Pons (tissue), 1 donor: ENCODE measurements at regions not wholly inside any gene's neighbourhood (a gene's known extent, or its start where the extent isn't known, plus 50 kb on each side); places are given as distances from the start of the nearest gene placed in this dataset.
"Not testable (repeated sequence)": the region's sequence is repeated elsewhere in the genome, so short reads cannot be mapped to it uniquely, and the experiment has no call there.

Experiments used
- DNase-seq: peaks from one replicate; pipeline ENCODE4 v3.0.0-alpha.2; 2016; ENCODE audit warnings: low spot score

DNA sequence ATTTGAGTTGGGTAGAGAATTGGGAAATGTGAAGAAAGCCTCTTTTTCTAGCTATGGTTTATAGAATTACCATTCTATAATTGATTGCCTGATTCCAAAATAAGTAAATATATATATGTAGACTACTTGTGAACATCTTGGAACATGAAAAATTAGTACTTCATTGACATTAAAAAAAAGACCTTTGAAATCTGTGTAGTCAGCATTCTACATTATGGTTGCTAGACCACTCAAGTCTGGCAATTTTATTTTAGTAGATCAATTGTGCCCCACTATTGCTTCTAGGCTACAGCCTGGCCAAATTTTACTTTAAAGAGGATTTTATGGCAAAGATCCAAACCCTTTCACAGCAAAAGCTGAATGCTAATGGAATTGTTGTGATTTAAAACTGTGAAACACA is 279.8 kb downstream of the IKZF2 start:
- no peak for DNase-seq

DNA sequence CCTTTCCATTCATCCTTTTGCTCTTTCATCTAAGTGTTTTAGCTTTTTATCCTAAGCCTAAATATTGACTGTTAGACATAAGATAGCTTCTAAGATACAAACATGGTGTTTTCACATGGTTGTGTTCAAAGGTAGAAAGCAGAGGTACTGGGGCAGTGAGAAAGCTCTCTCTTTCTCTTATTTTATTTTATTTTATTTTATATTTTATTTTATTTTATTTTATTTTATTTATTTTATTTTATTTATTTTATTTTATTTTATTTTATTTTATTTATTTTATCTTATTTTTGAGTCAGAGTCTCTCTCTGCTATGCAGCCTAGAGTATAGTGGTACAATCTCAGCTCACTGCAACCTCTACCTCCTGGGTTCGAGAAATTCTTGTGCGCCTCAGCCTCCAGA is 287.2 kb downstream of the IKZF2 start:
- no peak for DNase-seq

DNA sequence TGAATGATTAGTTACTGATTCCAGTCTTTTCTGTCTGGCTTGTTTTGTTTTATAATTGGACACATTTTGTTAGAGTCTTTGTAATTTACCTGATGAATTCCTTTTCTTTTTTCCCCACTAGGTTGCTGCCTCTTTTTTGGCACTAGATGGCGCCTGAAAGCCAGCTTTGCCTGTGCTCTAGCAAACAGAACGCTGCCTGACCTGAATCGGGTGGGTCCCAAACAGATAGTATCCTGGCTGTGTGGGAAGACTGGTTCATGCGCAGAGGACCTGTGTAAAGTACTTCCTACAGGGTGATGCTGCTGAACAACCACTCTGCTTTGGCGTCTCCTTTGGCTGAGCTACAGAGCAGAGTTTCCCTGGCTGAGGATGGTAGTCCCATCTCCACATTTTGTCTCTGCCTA is 288.2 kb downstream of the IKZF2 start:
- no peak for DNase-seq

DNA sequence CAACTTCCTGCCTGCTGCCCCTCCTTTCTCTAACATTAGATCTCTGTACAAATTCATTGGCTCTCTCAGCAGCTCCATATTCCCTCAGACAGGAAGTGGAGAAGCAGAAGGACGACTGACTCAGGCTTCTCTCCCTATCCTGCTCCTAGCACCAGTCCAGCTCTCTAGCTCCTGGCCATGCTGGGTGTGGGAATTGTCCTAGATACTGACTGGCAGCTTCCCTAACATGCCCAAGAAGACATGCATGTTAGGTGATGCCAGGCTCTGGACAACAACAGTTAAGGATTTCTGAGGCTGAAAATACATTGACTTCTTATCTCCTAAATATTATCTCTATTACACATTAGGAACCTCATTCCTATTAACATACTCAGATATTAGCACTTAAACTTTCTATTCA is 292.9 kb downstream of the IKZF2 start:
- DNase-seq: no peak

DNA sequence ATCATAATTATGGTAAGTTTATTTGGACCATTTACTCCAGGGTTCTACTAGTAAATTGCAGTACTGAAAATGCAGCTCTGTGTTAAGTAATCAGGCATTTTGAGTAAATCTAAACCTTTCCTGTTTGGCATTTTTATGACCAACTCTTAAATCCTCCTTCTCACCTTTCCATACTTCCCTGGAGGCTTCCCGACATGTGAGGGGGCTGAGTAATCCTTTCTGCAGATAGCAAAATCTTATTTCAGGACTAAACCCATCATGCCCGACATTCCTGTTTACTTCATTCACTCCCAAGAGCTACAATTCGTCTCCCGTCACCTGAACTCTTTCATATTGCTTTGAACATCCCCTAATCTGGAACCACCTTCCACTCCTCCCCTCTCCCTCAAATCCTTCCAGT is 296.6 kb downstream of the IKZF2 start:
- no peak for DNase-seq

DNA sequence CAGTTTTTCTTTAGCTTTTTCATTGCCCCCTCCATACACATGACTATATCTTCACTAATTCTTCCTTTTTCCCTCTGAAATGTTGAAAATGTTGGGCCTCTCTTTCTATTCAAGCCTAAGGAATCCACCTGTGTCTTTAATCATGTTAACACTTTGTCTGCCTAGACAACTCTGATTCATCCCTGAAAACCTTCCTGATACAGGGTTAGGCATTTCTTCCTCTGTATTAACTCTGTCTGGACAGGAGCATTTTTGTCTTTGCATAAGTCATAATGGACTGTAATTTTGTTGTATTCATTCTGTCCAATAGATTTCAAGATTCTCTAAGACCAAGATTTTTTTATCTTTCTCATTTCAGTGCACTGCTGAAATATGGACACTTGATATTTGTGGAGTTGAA is 297.3 kb downstream of the IKZF2 start:
- DNase-seq: no peak

DNA sequence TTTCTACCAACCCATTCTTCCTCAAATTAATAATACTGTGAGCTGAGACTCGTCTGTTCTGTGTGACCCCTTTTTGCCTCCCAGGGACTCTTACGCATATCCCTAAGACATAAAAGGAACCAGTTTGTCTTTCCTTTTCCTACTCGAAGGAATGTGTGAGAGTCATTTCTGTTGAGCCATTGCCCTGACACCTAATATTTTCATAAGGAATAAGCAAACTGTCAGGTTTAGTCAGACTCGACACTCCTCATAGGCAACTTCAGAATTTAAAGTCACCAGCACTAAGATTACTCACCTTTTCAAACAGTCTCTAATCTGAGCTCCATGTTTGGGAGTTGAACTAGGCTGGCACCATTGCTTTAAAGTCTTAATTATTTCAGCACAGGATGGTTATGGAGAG is 305.5 kb downstream of the IKZF2 start:
- no peak for DNase-seq

DNA sequence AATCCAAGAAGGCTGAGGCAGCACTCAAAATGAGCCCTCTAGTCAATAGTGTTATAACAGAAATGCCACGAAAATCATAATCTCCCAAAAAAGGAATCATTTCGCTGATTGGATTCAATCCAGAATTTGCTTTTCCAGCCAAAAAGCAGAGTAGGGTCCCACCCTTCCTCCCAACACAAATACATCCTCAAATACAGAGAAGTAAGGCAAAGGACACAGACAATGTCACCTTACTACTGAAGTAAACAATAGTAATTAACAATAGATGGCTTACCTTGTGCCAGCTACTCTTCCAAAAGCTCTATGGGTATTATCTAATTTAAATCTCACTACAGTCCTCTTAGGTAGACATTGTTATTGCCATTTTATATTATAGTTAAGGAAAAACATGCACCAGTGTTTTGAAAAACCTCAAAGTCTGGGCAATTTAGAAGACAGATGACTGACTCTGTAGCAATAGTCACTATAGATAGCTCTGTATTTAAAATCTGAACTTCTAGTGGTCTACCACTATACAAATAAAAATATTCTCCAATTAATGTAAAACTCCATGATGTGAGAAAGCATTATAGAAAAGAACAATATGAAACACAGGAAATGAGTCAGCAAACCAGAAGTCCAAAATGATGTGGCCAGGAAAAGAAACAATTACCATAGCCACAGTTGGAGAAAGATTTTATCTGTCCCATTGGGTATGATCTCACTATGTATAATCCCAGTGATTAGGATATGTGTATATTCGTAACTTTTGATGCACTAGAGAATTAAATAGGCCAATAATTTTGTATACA is 305.0 kb upstream of the ERBB4 start:
- DNase-seq: no peak

DNA sequence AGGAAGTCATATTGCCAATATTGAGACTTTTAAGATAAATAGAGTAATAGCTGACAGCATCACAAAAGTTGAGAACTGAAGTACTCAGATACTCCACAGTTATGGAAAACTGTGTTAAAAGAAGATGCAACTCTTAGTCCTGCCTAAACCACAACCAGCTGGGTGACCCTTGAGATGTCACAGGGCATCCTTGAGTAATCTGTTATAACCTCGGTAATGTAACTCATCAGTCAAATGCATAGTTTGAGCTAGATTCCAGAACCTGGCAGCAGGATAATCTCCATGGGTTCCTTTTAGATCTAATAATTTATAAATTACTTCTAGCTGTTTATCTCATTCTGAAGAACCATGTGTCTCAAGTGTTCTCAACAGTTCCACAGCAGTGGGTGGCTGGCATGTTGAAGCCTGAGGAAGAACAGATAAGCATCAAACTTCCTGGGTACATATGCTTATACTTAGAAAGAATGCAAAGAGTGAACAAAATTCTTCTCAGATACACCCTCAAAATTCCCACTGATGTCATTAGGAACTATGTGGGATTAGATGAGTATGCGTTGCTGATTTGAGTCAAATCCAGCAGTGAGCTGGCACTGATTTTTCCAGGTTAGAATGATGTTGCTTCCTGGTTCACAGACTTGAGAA is 304.1 kb upstream of the ERBB4 start:
- DNase-seq: no peak

DNA sequence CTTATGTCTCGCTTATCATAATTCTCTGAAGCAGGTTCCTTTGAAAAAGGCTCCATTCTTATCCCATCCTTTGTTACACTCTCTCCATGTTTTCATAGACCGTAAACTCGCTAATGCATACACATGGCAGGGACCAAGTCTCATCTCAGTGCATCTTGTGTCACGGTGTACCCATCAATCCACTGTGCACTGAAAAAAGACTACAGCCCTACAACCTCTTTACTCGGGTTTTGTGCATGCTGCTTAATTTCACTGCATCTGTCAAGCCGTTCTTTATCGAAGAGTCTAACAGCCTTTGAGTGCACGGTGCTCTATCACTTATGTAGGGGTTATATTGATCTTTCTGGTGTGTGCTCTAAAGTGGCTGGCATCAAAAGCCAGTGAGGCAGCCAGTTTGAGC is 302.9 kb upstream of the ERBB4 start:
- no peak for DNase-seq

DNA sequence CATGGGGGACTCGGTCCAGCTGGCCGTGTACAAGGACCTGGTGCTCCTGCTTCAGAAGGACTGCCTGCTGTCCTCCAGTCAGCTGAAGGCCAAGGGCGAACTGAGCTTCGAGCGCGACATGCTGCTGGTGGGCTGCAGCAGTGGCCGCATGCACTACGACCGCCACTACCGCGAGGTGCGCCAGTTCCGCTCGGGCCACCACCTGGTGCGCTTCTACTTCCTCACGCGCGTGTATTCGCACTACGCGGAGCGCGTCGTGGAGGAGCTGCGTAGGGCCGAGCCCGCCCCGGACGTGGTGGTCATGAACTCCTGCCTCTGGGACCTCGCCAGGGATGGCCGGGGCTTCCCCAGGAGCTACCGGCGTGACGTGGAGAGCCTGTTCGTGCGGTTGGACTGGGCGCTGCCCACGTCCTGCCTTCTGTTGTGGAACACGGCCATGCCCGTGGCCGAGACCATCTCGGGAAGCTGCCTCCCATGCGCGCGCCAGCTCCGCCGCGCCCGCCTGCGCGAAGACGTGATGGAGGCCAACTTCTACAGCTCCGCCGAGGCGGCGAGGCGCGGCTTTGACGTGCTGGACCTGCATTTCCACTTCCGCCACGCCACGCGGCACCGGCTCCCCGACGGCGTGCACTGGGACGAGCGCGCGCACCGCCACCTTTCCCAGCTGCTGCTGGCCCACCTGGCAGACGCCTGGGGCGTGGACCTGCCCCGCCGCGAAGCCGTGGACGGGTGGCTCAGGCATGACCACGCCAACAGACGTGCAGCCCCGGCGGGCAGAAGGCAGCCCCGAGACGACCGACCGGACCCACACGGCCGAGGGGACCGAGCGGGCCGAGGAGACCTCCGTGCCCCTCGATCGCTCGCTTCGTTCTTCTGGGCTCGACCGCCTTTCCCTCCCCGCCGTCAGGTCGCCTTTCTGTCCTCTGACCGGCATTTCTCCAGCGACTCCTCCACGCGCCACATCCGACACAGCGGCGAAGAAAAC is 293.9 kb upstream of the ERBB4 start:
- no peak for DNase-seq

DNA sequence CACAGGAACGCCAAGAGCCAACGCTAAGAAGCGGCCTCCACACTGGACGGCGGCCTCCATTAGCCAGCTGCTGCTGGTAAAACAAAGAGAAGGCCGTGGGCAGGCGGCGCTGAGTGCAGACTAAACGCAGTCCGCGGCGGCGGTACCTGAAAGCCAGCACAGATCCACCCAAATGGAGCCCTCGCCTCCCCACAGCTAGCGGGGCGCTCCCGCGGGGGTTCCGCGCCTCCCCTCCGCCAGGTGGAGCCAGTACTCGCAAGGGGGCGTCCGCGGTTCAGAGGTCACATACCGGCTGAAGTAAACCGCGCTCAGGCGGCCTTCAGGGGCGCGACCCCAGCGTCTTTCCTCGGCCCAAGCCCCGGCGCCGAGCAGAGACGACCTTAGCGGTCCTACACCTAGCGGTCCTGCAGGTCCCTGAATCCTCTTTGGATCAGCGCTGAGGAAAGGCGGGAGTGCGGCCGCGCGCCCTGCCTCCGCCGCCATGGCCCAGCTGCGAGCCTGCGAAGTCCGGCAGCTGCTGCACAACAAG is 293.1 kb upstream of the ERBB4 start:
- no peak for DNase-seq

DNA sequence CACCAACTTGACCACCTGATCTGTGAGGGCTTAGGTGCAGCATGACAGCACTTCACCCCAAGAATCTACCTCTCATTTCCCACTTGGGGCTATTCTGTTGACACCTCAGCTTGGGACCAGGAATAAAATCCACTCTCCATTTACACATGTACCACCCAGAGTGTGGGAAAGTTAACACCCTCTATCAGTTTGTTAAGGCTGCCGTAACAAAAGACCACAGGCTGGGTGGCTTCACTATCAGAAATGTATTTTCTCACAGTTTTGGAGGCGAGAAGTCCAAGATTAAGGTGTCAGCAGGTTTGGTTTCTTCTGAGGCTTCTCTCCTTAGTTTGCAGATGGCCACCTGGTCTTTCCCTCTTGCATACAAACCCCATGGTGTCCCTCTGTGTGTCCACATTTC is 277.7 kb upstream of the ERBB4 start:
- DNase-seq: no peak

DNA sequence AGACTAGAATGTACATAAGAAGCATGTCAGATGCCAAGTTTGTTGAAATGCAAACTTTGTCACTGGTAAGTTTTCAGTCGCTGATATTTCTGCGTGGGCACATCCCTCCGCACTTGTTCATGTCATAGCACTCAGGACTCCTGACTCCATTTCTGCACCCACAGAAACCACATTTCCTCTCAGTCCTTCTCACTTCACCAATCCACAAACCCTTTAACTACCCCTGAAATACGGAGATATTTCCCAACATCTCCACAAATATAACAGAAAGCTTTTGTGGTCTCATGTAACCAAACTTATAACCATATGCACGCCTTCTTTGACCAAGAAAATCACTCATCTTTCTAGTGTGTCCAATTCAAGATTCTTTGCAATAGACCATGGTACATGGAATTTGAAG is 276.9 kb upstream of the ERBB4 start:
- DNase-seq: no peak

DNA sequence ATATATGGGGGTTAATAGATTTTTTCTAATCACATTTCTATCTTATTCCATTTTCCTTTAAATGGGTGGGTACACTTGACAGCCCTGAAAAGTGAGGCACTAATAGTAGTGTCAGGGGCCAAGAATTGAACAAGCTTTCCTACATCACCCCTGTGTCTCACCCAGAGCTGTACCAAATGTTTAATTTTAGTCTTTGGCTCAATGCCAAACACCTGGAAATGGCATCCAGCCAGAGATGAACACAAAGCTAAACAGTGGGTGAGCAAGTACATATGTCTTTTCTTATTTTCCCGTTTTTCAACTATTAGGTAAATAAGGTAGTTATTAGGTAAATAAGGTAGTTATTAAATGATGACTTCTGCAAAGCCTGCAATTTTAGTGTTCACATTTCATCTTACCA is 276.3 kb upstream of the ERBB4 start:
- DNase-seq: no peak

DNA sequence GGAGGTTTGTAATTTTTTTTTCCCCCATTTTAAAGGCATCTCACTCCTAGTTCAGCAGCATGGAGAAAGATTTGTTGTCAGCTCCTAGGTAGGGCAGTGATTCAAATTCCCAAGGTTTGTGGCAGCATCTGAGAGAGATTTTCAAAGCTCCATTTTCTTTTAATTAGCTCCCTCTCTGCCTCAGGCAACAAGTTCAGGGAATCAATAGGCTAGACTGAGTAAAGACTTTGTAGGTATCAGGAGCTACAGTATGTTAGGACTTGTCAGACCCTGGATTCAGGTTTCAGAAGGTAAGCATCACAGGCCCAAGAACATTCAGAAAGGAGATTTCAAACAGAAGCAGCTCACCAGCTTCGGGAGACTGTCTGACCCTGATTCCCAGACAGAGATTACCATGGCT is 273.3 kb upstream of the ERBB4 start:
- no peak for DNase-seq

DNA sequence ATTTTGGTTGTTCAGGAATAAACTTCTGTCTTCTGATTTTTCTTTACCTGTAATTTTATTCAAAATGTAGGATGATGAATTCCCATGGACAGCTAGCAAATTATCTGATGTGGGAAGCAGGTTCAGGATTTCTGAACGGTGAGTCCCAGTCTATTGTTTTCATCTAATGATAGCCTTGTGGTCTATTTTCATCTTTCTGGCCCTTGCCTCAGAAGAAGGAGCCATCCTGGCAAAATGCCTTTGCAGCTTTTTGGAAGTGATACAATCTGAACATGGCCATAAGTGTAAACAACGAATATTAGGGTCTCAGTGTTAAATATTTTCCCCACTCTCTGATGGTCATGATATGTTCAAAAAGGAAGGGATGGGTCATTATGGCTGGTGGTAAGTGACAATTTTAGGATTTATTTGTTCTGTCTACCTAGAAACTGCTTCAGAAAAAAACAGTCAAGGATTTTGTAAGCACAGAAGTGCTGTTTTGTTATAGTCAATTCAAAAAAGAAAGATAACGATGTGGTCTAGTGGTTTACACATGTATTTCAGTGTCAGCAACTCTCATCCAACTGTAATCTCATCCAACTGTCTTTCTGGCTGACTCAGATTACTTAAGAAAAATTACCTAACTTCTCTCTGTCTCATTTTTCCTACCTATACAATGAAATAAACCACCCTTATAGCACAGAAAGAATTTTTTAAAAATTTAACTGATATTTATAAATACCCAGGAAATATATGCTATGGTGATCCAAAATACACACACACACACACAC is 272.6 kb upstream of the ERBB4 start:
- no peak for DNase-seq

DNA sequence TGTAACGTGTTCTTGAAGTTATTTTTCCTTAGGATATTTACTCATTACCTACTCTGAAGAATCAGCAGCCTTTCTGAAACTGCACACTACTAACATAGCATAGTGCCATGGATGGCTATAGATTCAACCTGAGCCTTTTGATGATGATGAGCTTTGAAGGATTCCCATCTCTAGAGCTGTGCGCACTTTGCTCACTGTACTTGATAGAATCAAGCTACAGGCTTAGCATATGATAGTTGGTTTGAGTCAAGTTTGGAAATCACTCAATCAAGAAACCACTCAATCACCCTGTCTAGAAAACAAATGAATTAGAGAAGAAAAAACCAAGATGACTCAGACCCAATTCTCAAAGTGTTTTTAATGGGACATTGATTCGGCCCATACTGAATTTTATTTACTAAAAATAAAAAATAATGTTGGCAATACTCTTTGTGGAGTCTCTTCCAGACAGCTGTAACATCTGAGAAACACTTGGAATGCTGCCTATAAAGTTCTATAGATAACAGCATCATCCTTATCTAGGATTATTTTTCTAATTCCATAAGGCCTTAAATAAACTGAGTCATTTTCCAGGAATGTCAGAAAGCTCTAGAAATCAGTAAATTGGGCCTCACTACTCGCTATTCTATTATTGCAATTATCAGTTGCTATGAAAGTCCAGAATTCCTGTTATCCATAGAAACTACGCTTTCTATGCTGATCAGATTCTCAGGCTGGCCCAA is 259.0 kb upstream of the ERBB4 start:
- no peak for DNase-seq

DNA sequence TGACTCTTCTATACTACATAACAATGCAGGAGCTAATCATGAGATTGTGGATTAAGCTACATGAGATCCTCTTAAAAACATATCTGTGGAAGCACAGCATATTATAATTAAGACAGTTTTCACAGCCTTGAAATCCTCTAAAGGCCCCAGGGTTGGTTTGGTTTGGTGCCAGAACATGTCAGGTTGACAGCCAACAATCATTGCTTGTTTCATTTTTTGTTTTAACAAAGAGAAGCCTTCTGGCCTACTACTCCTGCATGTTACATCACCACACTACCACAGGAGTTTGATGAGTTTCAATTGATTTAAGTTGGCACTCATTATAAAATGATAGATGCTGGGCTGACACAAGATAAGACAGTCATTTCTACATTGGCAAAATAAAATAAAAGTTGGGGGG is 255.9 kb upstream of the ERBB4 start:
- DNase-seq: no peak

DNA sequence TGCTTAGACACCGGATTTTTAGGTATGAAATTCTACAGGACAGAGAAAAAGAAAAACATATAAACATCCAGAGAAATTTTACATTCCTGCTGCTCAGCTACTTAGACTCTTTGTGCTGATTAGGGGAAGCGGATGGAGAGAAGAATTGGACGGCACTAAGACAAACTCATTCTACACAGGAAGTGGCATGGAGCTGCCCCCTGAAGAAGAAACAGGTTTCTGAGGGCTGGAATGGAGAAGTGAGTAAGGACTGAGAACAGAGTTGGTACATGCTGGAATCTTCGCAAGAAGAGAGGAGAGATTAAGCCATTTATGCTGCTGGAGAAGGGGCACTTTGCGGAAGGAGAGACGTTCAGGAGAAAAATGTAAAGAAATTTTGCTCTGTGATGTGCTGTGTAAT is 253.0 kb upstream of the ERBB4 start:
- no peak for DNase-seq

DNA sequence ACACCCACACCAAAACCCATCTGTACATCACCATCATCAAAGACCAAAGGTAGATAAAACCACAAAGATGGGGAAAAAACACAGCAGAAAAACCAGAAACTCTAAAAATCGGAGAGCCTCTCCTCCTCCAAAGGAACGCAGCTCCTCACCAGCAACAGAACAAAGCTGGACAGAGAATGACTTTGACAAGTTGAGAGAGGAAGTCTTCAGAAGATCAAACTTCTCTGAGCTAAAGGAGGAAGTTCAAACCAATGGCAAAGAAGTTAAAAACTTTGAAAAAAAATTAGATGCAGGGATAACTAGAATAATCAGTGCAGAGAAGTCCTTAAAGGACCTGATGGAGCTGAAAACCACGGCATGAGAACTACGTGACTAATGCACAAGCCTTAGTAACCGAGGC is 247.5 kb upstream of the ERBB4 start:
- not testable (repeated sequence) for DNase-seq
